Gastroesophageal sphincter (tissue), 4 donors: ENCODE measurements at regions not wholly inside any gene's neighbourhood (a gene's known extent, or its start where the extent isn't known, plus 50 kb on each side); places are given as distances from the start of the nearest gene placed in this dataset.

Experiments used
- ATAC-seq: fragments of 150-250 bp; one replicate; pipeline ENCODE4 v1.9.1; 2016; ENCODE audit warnings: mild to moderate bottlenecking, moderate library complexity
- H3K27ac ChIP-seq, 4 donors: fragments of 200-600 bp; sonication (generic) in 3 of 4; 1 replicate in 3 of 4; 2 replicates in 1 of 4; pipeline ENCODE4 v1.5.1; 2016 to 2019
- H3K27me3 ChIP-seq: fragments of 200-600 bp; sonication (generic); one replicate; pipeline ENCODE4 v1.5.1; 2019
- H3K36me3 ChIP-seq, 2 donors: fragments of 200-600 bp; sonication (generic); one replicate each; pipeline ENCODE4 v1.5.1; 2019; ENCODE audit warnings: control low read depth in 1 of 2
- H3K4me1 ChIP-seq, 3 donors: fragments of 200-600 bp; sonication (generic); 1 replicate in 2 of 3; 2 replicates in 1 of 3; pipeline ENCODE4 v1.5.1; 2016 to 2019; ENCODE audit warnings: control low read depth in 2 of 3
- H3K4me3 ChIP-seq, 2 donors: fragments of 200-600 bp; sonication (generic); one replicate each; pipeline ENCODE4 v1.5.1; 2019; ENCODE audit warnings: mild to moderate bottlenecking in 1 of 2, moderate library complexity in 1 of 2
- H3K9me3 ChIP-seq, 3 donors: fragments of 200-600 bp; sonication (generic); one replicate each; pipeline ENCODE4 v1.5.1; 2017 to 2019; ENCODE audit warnings: control low read depth in 2 of 3
- CTCF ChIP-seq, 4 experiments: fragments of 200-600 bp in 2 of 4; fragments of 450-650 bp in 2 of 4; sonication (generic) in 1 of 4; IDR thresholded peaks; one replicate each; pipeline ENCODE4 v1.5.1; 2017 to 2019; ENCODE audit warnings: antibody characterized with exemption in 4 of 4, mild to moderate bottlenecking in 2 of 4, moderate library complexity in 2 of 4
- EP300 ChIP-seq: sonication (generic); formaldehyde crosslinking; IDR thresholded peaks from one replicate; pipeline ENCODE4 v1.6.1; 2017; ENCODE audit warnings: antibody characterized with exemption, mild to moderate bottlenecking
- POLR2A ChIP-seq, 2 donors: fragments of 450-650 bp; IDR thresholded peaks; one replicate each; pipeline ENCODE4 v1.6.1; 2017; ENCODE audit warnings: antibody characterized with exemption in 2 of 2, mild to moderate bottlenecking in 2 of 2, moderate library complexity in 1 of 2
- POLR2AphosphoS5 ChIP-seq: sonication (generic); formaldehyde crosslinking; IDR thresholded peaks from one replicate; pipeline ENCODE4 v1.6.1; 2017; ENCODE audit warnings: antibody characterized with exemption
- WGBS, 2 donors: methylation state at CpG; one replicate each; pipeline ENCODE4 v1.1.5; 2018; ENCODE audit warnings: low coverage in 1 of 2; 5-methylcytosine and 5-hydroxymethylcytosine counted together

GRCh38 chr1:222037720-222038119 lies 295.8 kb upstream of the DUSP10 start:
- H3K4me3 ChIP-seq: no peak overlapping the region
- ATAC-seq: no peak
- H3K36me3 ChIP-seq: no peaks in the 10 kb centered on the region
- H3K27ac ChIP-seq: no peak overlapping the region
- no peaks in the 10 kb centered on the region for H3K9me3 ChIP-seq
- H3K27me3 ChIP-seq: no peaks in the 10 kb centered on the region
- H3K4me1 ChIP-seq: peaks cover 0 to 5% (median 0%) of the 10 kb centered on the region in 3 donors
- no peak for TF ChIP-seq EP300

DNA sequence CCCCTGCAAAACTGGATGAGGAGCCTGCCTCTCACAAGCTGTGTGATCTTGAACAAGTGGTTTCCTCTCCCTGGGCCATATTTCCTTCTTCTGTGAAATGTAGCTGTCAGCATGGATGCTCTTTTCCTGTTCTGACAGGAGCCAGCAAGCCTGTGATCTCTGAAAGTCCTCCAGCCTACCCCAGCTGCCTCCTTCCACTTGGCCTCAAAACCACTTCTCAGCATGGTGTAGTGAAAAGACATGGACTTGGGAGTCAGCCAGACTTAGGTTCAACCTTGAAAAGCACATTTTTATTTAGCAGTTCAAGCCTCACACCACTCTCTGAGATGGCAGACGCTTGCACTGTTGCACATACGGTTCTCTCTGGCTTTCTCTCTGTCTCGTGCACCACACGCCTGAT lies 292.9 kb upstream of the DUSP10 start:
- no peak for ATAC-seq
- Histone ChIP-seq H3K4me1 (peaks cover 0 to 5% (median 5%) of the 10 kb centered on the region in 3 donors), H3K36me3 (no peaks in the 10 kb centered on the region), H3K4me3 (no peak overlapping the region), H3K27me3 (no peaks in the 10 kb centered on the region), H3K9me3 (no peaks in the 10 kb centered on the region), H3K27ac (no peak overlapping the region)
- TF ChIP-seq EP300 (no peak), POLR2AphosphoS5 (no peak), POLR2A (IDR thresholded peaks at IDR 0.05) (no peak), CTCF (IDR thresholded peaks at IDR 0.05) (no peak)
- WGBS, 2 donors: 42 to 73% methylated on average over 2 to 4 of the region's 4 CpGs

DNA sequence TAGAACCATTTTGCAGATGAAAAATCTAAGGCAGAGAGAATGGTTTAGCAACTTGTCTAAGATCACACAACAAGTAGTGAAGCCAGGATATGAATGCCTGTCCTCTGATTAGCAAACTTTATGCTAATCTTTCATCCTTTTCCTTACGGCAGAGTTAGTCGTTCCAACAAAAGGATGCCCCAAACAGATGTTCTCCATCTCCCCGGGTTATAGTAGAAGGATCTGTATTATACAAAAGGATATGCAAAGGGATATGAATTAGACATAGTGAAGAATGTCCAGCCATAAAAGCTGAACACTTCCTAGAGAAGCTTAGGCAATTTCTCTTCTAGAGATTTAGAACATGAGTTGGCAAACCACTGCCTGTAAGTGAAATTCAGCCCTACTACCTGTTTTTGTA lies 291.6 kb upstream of the DUSP10 start:
- H3K4me3 ChIP-seq: no peak overlapping the region
- no peaks in the 10 kb centered on the region for H3K36me3 ChIP-seq
- H3K27ac ChIP-seq: no peak overlapping the region
- peaks cover 0 to 5% (median 5%) of the 10 kb centered on the region in 3 donors for H3K4me1 ChIP-seq
- WGBS, 2 donors: 59 to 85% methylated on average over 3 of the region's 3 CpGs
- TF ChIP-seq POLR2A (IDR thresholded peaks at IDR 0.05) (no peak), CTCF (IDR thresholded peaks at IDR 0.05) (no peak), EP300 (no peak), POLR2AphosphoS5 (no peak)
- H3K9me3 ChIP-seq: no peaks in the 10 kb centered on the region
- ATAC-seq: no peak
- H3K27me3 ChIP-seq: no peaks in the 10 kb centered on the region

- H3K4me3 ChIP-seq: no peak overlapping the region
- TF ChIP-seq EP300: no peak
- TF ChIP-seq POLR2AphosphoS5: no peak
- TF ChIP-seq POLR2A (IDR thresholded peaks at IDR 0.05): no peak
- no peak for TF ChIP-seq CTCF (IDR thresholded peaks at IDR 0.05)
- ATAC-seq: no peak
- H3K4me1 ChIP-seq: peaks cover 0 to 5% (median 5%) of the 10 kb centered on the region in 3 donors
- no peaks in the 10 kb centered on the region for H3K36me3 ChIP-seq
- 13 to 29% methylated on average over 1 of the region's 1 CpG for WGBS, 2 donors
- no peaks in the 10 kb centered on the region for H3K9me3 ChIP-seq
- no peaks in the 10 kb centered on the region for H3K27me3 ChIP-seq
- H3K27ac ChIP-seq: no peak overlapping the region
These were observed 289.4 kb upstream of the DUSP10 start for GRCh38 chr1:222031318-222031717.

DNA sequence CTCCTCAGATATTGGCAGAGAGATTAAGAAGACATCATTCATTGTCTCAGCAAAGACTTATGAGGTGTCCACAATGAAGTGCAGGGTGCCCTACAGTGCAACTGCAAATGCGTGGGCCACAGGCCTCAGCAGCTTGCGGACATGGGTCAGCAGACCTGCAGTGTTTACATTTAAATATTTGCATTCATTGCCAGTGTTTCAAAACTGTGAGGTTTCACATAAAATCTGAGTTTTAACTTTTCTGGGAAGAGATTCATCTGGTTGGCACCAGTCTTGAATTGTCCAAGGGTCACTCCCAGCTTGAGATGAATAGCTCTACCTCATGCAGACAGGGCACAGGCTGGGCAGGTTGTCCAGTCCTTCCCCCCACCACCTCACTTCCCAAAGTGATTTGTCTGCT lies 286.8 kb upstream of the DUSP10 start:
- no peak for TF ChIP-seq POLR2AphosphoS5
- TF ChIP-seq POLR2A (IDR thresholded peaks at IDR 0.05): no peak
- no peak for TF ChIP-seq EP300
- no peak for TF ChIP-seq CTCF (IDR thresholded peaks at IDR 0.05)
- no peak for ATAC-seq

More for the DNA sequence above, 286.8 kb upstream of the DUSP10 start:
- no peaks in the 10 kb centered on the region for H3K9me3 ChIP-seq
- H3K4me3 ChIP-seq: no peak overlapping the region
- WGBS, 2 donors: 67% methylated on average over 2 of the region's 2 CpGs; no CpG with 5 or more reads in 1 of the 2 donors
- H3K27me3 ChIP-seq: no peaks in the 10 kb centered on the region
- H3K36me3 ChIP-seq: no peaks in the 10 kb centered on the region
- H3K4me1 ChIP-seq: peaks cover 0 to 5% (median 0%) of the 10 kb centered on the region in 3 donors
- H3K27ac ChIP-seq: no peak overlapping the region
